Suprapubic skin (tissue), 4 donors: ENCODE measurements at regions not wholly inside any gene's neighbourhood (a gene's known extent, or its start where the extent isn't known, plus 50 kb on each side); places are given as distances from the start of the nearest gene placed in this dataset.
"Not testable (repeated sequence)": the region's sequence is repeated elsewhere in the genome, so short reads cannot be mapped to it uniquely, and the experiment has no call there.

ENCODE experiments used
- DNase-seq, 2 donors: peaks; one replicate each; pipeline ENCODE4 v3.0.0-alpha.2; 2019; ENCODE audit warnings: low spot score in 2 of 2
- H3K27ac ChIP-seq: fragments of 200-600 bp; sonication (generic); one replicate; pipeline ENCODE4 v1.5.1; 2019
- H3K27me3 ChIP-seq: fragments of 200-600 bp; sonication (generic); one replicate; pipeline ENCODE4 v1.5.1; 2019
- H3K36me3 ChIP-seq: fragments of 200-600 bp; sonication (generic); one replicate; pipeline ENCODE4 v1.5.1; 2019
- H3K4me1 ChIP-seq: fragments of 200-600 bp; sonication (generic); one replicate; pipeline ENCODE4 v1.5.1; 2019
- H3K4me3 ChIP-seq: fragments of 200-600 bp; sonication (generic); one replicate; pipeline ENCODE4 v1.5.1; 2019; ENCODE audit warnings: mild to moderate bottlenecking
- H3K9me3 ChIP-seq: fragments of 200-600 bp; sonication (generic); one replicate; pipeline ENCODE4 v1.5.1; 2019
- EP300 ChIP-seq: sonication (generic); formaldehyde crosslinking; IDR thresholded peaks from one replicate; pipeline ENCODE4 v1.6.1; 2017; ENCODE audit warnings: antibody characterized with exemption
- POLR2A ChIP-seq, 2 donors: fragments of 450-650 bp; IDR thresholded peaks; one replicate each; pipeline ENCODE4 v1.6.1; 2017; ENCODE audit warnings: antibody characterized with exemption in 2 of 2, mild to moderate bottlenecking in 2 of 2, moderate library complexity in 2 of 2
- POLR2AphosphoS5 ChIP-seq, 3 donors: sonication (generic); formaldehyde crosslinking; IDR thresholded peaks; one replicate each; pipeline ENCODE4 v1.6.1; 2017; ENCODE audit warnings: antibody characterized with exemption in 3 of 3
- WGBS: methylation state at CpG from one replicate; pipeline ENCODE4 v1.1.5; 2018; 5-methylcytosine and 5-hydroxymethylcytosine counted together
- TF ChIP-seq, protein P1 (sequence below), 2 donors: fragments of 200-600 bp in 1 of 2; fragments of 450-650 bp in 1 of 2; sonication (generic) in 1 of 2; IDR thresholded peaks; one replicate each; pipeline ENCODE4 v1.5.1; 2016 to 2019; ENCODE audit warnings: antibody characterized with exemption in 2 of 2, mild to moderate bottlenecking in 1 of 2, moderate library complexity in 1 of 2

GRCh38 chr2:207341112-207341750 is 175.5 kb upstream of the KLF7 start:
- TF ChIP-seq POLR2AphosphoS5 (IDR thresholded peaks at IDR 0.05) (no peak), EP300 (no peak), POLR2A (IDR thresholded peaks at IDR 0.05) (no peak)
- TF ChIP-seq, protein P1, sequence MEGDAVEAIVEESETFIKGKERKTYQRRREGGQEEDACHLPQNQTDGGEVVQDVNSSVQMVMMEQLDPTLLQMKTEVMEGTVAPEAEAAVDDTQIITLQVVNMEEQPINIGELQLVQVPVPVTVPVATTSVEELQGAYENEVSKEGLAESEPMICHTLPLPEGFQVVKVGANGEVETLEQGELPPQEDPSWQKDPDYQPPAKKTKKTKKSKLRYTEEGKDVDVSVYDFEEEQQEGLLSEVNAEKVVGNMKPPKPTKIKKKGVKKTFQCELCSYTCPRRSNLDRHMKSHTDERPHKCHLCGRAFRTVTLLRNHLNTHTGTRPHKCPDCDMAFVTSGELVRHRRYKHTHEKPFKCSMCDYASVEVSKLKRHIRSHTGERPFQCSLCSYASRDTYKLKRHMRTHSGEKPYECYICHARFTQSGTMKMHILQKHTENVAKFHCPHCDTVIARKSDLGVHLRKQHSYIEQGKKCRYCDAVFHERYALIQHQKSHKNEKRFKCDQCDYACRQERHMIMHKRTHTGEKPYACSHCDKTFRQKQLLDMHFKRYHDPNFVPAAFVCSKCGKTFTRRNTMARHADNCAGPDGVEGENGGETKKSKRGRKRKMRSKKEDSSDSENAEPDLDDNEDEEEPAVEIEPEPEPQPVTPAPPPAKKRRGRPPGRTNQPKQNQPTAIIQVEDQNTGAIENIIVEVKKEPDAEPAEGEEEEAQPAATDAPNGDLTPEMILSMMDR (IDR thresholded peaks at IDR 0.05), result no peak
- H3K36me3 ChIP-seq, result no peaks in the 10 kb centered on the region
- no peaks in the 10 kb centered on the region for H3K27me3 ChIP-seq
- H3K9me3 ChIP-seq, result no peaks in the 10 kb centered on the region
- H3K4me3 ChIP-seq, result no peak overlapping the region
- DNase-seq, result no peak
- H3K4me1 ChIP-seq, result no peaks in the 10 kb centered on the region
- no peak overlapping the region for H3K27ac ChIP-seq
- WGBS, result 85% methylated on average over 9 of the region's 9 CpGs

GRCh38 chr2:207341804-207342203 is 176.1 kb upstream of the KLF7 start:
- no peaks in the 10 kb centered on the region for H3K4me1 ChIP-seq
- no peaks in the 10 kb centered on the region for H3K27me3 ChIP-seq
- no peak for DNase-seq
- H3K9me3 ChIP-seq, result no peaks in the 10 kb centered on the region
- no peak overlapping the region for H3K4me3 ChIP-seq
- H3K36me3 ChIP-seq, result no peaks in the 10 kb centered on the region
- no peak overlapping the region for H3K27ac ChIP-seq
- no peak for TF ChIP-seq EP300
- no peak for TF ChIP-seq POLR2AphosphoS5 (IDR thresholded peaks at IDR 0.05)
- TF ChIP-seq, protein P1 (IDR thresholded peaks at IDR 0.05), result no peak
- TF ChIP-seq POLR2A (IDR thresholded peaks at IDR 0.05), result no peak

GRCh38 chr2:207344596-207345394 is 179.0 kb upstream of the KLF7 start:
- H3K27me3 ChIP-seq, H3K4me1 ChIP-seq: not testable (repeated sequence)
- 82% methylated on average over 9 of the region's 12 CpGs for WGBS

GRCh38 chr2:207351171-207351570 is 178.6 kb upstream of the CREB1 start:
- Histone ChIP-seq H3K9me3 (no peaks in the 10 kb centered on the region), H3K4me3 (no peak overlapping the region), H3K36me3 (no peaks in the 10 kb centered on the region), H3K4me1 (no peaks in the 10 kb centered on the region), H3K27me3 (no peaks in the 10 kb centered on the region), H3K27ac (no peak overlapping the region)
- 64% methylated on average over 1 of the region's 1 CpG for WGBS
- DNase-seq, result no peak
- no peak for TF ChIP-seq POLR2AphosphoS5 (IDR thresholded peaks at IDR 0.05)

More at GRCh38 chr2:207344596-207345394, 179.0 kb upstream of the KLF7 start:
- not testable (repeated sequence) for H3K9me3 ChIP-seq, H3K4me3 ChIP-seq, H3K27ac ChIP-seq, H3K36me3 ChIP-seq, DNase-seq

DNA sequence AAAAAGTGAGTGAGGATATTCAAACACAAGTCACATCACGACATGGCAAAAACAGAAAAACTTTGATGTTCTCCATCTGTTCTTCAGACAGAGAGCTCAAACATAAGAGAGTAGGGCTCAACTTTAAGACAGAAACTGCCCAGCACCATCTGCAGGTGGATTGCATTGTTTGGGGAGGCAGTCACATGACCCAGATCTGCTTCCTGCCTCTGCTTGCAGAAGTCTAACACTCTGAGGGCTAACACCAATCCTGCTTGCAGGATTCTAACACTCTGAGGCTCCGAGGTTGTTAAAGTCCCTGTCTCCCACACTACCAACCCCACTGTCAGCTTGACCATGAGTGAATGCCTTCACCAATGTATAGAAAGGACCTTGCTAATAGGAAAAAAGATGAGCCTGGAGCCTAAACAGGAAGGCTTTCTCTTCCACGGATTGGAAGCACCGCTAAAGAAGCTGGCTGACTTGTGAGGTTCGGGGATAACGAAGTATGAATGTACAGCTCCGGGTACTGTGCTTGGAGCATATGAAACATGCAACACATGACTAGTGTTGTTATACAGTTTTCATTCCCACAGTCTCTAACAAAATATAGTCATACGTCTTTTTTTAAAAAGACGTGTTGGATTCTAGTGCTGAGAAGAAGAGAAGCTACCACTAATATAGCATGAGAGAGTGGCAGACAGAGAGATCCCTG is 176.6 kb upstream of the CREB1 start:
- Histone ChIP-seq H3K4me1 (no peaks in the 10 kb centered on the region), H3K36me3 (no peaks in the 10 kb centered on the region), H3K27me3 (no peaks in the 10 kb centered on the region), H3K4me3 (no peak overlapping the region), H3K27ac (no peak overlapping the region), H3K9me3 (no peaks in the 10 kb centered on the region)
- TF ChIP-seq POLR2AphosphoS5 (IDR thresholded peaks at IDR 0.05) (no peak), EP300 (no peak), POLR2A (IDR thresholded peaks at IDR 0.05) (no peak)
- TF ChIP-seq, protein P1 (IDR thresholded peaks at IDR 0.05), result no peak
- no peak for DNase-seq
- WGBS, result 69% methylated on average over 9 of the region's 9 CpGs

DNA sequence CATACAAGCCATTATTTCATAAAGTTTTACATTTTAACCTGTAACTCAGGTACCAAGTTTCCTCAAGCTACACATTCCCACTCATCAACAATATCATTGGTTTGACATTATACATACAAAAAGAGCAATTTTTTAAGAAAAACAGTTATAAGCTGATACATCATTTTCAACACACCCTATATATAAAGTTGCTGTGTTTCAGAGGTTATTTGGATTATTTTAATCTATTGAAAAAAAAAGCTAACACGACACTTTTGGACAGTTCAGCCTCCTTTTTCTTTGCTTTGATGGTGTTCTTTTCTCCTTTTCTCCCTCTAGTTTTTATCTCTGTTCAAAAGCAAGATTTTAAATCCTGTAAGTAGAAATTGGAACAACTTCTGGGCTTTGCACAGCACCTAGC is 175.9 kb upstream of the CREB1 start:
- no peak for DNase-seq
- Histone ChIP-seq H3K9me3 (no peaks in the 10 kb centered on the region), H3K4me3 (no peak overlapping the region), H3K4me1 (no peaks in the 10 kb centered on the region), H3K36me3 (no peaks in the 10 kb centered on the region), H3K27ac (no peak overlapping the region), H3K27me3 (no peaks in the 10 kb centered on the region)
- no peak for TF ChIP-seq EP300
- TF ChIP-seq, protein P1 (IDR thresholded peaks at IDR 0.05), result no peak
- TF ChIP-seq POLR2AphosphoS5 (IDR thresholded peaks at IDR 0.05), result no peak
- no peak for TF ChIP-seq POLR2A (IDR thresholded peaks at IDR 0.05)
- WGBS, result 77% methylated on average over 1 of the region's 1 CpG
